GM18508 (cell line): ENCODE measurements at regions not wholly inside any gene's neighbourhood (a gene's known extent, or its start where the extent isn't known, plus 50 kb on each side); places are given as distances from the start of the nearest gene placed in this dataset.

Experiments
- ATAC-seq: cut with Tn5 transposase; IDR thresholded peaks from one replicate; pipeline ENCODE4 v1.9.1; 2021; ENCODE audit warnings: moderate number of reproducible peaks; ENCODE audit not compliant: insufficient read depth, unreplicated experiment

GRCh38 chr16:85265810-85266209 is 153.5 kb upstream of the CIBAR2 start:
- ATAC-seq, result no peak

DNA sequence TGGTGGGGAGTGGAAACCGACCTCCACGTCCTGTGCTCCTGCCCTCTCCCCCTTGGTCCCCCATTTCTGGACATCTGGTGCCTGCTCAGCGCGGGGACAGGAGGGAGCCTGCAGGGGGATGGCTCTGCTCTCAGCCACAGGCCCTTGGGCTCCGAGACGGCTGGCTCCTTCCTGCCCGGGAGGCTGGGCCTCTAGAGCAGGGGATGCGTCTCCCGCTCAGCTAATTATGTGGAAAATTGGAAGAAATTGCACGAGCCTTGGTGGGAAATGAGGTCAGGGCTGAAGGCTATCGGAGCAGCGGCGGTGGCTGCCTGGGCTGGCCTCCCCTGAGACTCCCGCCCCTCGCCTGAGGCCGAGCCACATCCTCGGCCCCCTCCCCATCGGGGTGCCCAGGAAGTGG is 154.6 kb upstream of the CIBAR2 start:
- no peak for ATAC-seq

- ATAC-seq, result no peak
Observed at GRCh38 chr16:85267414-85267945, 155.2 kb upstream of the CIBAR2 start.

- ATAC-seq, result no peak
Observed at GRCh38 chr16:85269165-85269564, 156.9 kb upstream of the CIBAR2 start.

DNA sequence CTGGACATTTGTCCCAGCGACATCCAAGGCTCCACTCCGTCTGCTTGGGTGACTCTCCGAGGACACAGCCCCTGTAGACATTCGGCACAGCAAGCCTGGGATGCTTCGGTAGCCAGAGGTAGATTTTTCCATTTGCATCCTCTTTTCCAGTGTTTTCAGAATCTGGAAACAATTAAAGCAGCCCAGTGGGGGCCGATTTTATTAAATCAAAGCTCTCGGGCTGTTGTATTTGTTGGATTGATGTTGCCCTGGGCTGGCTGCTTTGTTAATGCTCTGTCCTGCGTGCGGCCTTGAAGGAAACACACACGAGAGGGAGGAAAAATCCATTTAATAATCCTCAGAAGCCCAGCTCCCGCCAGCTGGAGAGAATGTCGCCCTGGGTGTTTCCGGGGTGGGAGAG is 158.1 kb upstream of the CIBAR2 start:
- ATAC-seq, result no peak

DNA sequence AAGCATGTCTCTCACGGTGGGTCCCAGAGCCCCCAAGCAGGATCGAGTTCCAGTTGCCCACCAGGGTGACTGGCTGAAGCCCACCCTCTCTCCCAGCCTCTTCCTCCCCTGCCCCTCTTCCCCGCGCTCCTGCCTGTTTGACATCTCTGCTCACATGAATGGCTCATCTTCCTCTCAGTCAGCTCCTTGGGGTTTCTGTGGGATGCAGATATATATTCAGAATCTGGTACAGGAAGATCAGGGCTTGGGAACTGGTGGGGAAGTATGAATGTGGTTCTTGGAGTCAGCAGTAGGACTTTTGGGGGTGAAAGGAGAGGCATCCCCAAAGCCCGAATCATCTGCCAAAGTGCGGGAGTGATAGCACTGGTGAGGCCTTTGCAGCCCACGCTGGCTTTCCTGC is 158.9 kb upstream of the CIBAR2 start:
- ATAC-seq, result no peak

- ATAC-seq, result no peak
Observed at GRCh38 chr16:85273293-85273692, 161.0 kb upstream of the CIBAR2 start.

DNA sequence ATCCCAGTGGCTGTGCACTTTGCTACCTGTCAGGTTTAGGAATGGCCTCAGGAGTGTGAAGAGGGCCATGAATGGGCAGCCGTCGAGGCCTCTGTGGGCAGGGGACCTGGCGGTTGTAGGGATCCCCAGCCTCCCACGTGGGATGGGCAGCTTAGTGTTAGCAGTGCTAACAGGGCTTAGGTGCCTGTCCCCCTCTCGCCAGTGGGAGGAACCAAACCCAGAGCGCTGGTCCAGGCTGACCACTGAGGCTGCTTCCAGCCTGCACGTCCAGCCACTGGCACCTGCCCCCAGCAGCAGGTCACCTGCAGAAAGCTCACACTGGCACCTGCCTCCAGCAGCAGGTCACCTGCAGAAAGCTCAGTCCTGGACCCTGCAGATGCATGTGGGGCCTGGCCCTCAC is 162.2 kb upstream of the CIBAR2 start:
- ATAC-seq, result no peak

DNA sequence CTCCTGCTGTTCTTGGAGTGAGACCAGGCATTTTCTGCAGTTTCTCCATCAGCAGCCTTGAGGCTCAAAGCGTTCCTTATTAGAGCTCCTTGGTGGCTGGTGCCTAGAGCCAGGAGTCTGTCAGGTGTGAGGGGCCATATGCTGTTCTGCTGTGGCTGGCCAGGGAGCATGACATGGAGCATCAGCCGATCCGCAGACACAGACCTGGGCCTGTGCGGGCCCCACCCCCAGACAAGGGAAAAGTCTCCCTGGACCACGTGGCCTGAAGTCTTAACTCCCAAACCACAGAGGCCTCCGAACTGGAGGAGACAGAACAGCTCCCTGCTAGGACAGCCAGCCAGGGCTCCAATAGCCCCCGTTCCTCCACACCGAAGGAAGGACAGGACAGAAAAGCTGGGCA is 162.7 kb upstream of the CIBAR2 start:
- ATAC-seq, result no peak

GRCh38 chr16:85275533-85276249 is 163.4 kb upstream of the CIBAR2 start:
- ATAC-seq, result no peak

DNA sequence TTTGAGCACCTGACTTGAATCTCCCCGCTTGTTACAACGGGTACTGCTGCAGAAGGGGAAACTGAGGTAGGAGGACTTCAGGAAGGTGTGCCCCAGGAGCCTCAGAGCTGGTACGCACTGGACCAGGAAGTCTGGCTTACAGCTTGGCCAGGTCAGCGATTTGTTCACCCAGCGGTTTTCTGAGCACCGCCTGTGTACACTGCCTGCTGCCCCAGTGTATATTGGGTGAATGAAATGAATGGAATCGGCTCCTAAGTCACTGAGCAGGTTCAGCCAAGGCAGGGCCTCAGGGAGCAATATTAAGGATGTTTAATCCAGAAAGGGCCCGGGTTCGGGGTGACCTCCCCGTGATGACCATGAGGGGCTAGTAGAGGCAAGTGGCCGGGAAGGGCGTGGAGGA is 164.0 kb upstream of the CIBAR2 start:
- ATAC-seq, result no peak

- no peak for ATAC-seq
Observed at GRCh38 chr16:85276721-85277120, 164.4 kb upstream of the CIBAR2 start.

DNA sequence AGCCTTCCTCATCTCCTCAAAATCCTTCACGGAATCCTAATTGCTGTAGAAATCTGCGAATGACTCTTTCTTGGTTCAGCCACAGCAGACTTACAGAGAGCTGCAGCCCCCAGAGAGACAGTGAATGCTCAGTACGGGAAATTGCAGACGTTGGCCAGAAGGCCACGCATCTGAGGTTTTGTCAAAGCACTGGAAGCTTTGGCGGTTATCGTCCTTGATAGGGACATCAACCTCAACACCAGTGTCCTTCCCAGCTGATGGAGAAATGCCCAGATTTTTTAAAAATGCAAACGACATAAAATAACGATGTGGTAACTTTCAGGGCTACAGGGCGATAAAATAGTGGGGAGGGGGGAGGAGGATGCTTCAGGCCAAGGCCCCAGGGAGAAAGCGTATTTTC is 166.6 kb upstream of the CIBAR2 start:
- ATAC-seq, result no peak

GRCh38 chr16:85279402-85279801 is 167.1 kb upstream of the CIBAR2 start:
- no peak for ATAC-seq

- ATAC-seq, result no peak
Observed at GRCh38 chr16:85279825-85280545, 167.7 kb upstream of the CIBAR2 start.

GRCh38 chr16:85281181-85281580 is 168.9 kb upstream of the CIBAR2 start:
- ATAC-seq, result no peak

DNA sequence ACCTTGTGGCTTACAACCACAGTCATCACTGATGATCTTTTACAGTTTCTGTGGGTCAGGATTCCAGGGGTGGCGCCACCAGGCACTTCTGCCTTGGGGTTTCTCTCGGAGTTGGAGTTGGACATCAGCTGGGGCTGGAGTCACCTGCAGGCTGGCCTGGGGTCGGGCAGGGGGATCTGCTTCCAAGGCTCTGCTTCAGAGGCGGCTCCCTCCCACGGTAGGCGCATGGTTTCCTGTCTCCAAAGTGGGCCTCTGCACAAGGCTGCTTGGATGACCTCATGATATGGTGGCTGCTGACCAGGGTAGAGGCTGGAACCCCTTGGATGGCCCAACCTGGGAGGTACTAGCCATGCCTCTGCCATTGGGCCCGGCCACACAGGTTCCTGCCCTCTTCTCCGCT is 170.6 kb upstream of the CIBAR2 start:
- no peak for ATAC-seq

DNA sequence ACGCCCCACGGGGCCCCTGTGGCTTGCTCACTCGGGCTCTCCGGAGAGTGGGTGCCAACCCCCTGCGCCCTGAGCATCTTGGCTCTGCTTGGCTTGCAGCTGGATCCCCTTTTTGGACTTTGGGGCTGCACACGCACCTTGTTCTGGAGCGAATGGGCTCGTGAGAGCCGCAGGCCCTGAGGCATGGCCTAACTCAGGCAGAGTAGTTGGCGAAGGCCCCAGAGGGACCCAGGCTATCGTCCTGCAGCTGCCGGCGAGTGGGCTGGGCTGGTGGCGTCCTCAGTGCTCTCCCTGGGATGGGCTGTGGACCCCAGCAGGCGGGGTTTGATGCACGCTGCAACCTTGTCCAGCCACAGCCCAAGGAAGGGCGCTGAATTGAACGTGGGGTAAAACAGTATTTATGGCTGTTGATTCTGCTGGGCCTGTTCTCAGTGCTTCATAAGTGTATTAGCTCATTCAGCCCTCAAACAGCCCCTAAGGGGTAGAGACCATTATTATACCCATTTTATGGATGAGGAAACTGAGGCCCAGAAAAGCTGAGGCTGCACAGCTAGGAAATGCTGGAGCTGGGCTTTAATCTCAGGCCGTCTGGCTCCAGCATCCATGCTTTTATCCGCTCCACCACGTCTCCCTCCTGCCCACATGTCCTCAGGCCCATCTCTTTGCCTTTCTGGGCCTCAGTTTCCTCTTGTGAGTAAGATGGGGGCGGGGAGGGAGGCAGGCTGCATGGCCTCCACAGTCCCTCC is 171.2 kb upstream of the CIBAR2 start:
- ATAC-seq, result no peak

DNA sequence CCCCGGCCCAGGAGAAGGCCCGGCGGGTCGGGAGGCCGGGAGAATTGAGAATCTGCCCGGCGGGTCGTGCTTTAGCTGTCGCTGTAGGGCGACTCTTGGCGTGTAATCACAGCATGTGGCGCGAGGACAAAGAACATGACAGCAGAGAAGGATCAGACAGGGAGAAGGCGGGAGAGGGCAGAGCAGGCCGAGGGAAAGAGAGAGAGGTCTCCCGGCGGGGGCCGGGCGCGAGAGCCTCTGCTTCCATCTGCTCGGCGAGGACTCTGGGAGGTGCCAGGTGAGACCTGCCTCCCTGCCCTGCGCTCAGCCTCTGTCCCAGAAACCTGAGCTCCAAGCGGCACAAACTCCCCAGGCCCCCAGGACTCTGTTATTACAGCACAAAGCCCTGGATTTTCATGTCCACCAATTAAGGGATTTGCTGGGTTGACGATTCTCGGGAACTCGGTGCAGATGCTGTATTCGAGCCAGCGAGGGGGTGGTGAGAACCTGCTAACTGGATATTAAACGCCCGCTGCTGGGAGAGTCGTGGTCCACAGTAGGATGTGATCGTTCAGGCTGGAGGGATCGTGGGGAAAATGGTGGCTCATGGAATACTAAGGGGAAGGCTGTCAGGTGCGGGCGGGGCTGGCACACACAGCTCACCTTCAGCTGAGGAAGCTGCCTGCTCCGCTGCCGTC is 172.0 kb upstream of the CIBAR2 start:
- ATAC-seq, result no peak

GRCh38 chr16:85285681-85286065 is 173.4 kb upstream of the CIBAR2 start:
- ATAC-seq, result no peak
